PC-9 (cell line): ENCODE measurements at regions not wholly inside any gene's neighbourhood (a gene's known extent, or its start where the extent isn't known, plus 50 kb on each side); places are given as distances from the start of the nearest gene placed in this dataset.

Experiments used
- BruUV-seq: library from RNA; stranded (reverse); fragments of 400-500 nt; replicated peaks from 2 replicates; lab custom pipeline; 2021; lab: Mats Ljungman, UMichigan
- CTCF ChIA-PET: fragments of 300-600 bp; sonication (Branson Sonifier 250); formaldehyde crosslinking; loops from one replicate; lab custom pipeline; 2022; ENCODE audit warnings: antibody characterized with exemption; lab: Charles Lee
- POLR2A ChIA-PET: fragments of 300-600 bp; sonication (Branson Sonifier 250); formaldehyde crosslinking; loops from one replicate; lab custom pipeline; 2022; ENCODE audit warnings: antibody characterized with exemption; ENCODE audit not compliant: unreplicated experiment; lab: Charles Lee
- DNase-seq, 2 experiments: peaks; one replicate each; pipeline versions ENCODE4 v3.0.0 to v3.0.0-alpha.2; 2015 to 2022; ENCODE audit warnings: mixed read lengths in 1 of 2
- H2AFZ ChIP-seq: fragments of 200-600 bp; sonication (generic); 2 replicates; pipeline ENCODE4 v1.8.1; 2017; ENCODE audit warnings: antibody characterized with exemption
- H3F3A ChIP-seq: fragments of 200-600 bp; sonication (generic); 2 replicates; pipeline ENCODE4 v1.8.1; 2017; ENCODE audit warnings: antibody characterized with exemption, mild to moderate bottlenecking, low read depth; ENCODE audit not compliant: insufficient read depth
- H3K27ac ChIP-seq: fragments of 200-600 bp; sonication (generic); 2 replicates; pipeline ENCODE4 v1.6.1; 2016; ENCODE audit warnings: mixed run types
- H3K27me3 ChIP-seq: fragments of 200-600 bp; sonication (generic); 2 replicates; pipeline ENCODE4 v1.6.1; 2016; ENCODE audit warnings: low read depth, mixed run types; ENCODE audit not compliant: insufficient read depth
- H3K36me3 ChIP-seq: fragments of 200-600 bp; sonication (generic); 2 replicates; pipeline ENCODE4 v1.6.1; 2016; ENCODE audit warnings: low read depth, mixed run types
- H3K4me1 ChIP-seq: fragments of 200-600 bp; sonication (generic); replicated peaks from 2 replicates; pipeline ENCODE4 v1.6.1; 2016; ENCODE audit warnings: mixed run types; ENCODE audit not compliant: insufficient read depth
- H3K4me2 ChIP-seq: fragments of 200-600 bp; sonication (generic); 2 replicates; pipeline ENCODE4 v1.6.1; 2017; ENCODE audit warnings: mixed run types
- H3K4me3 ChIP-seq: fragments of 200-600 bp; sonication (generic); 2 replicates; pipeline ENCODE4 v1.6.1; 2016; ENCODE audit warnings: mixed run types
- H3K79me2 ChIP-seq: fragments of 200-600 bp; sonication (generic); 2 replicates; pipeline ENCODE4 v1.6.1; 2017; ENCODE audit warnings: low read depth, mixed run types
- H3K9me2 ChIP-seq: fragments of 200-600 bp; sonication (generic); 2 replicates; pipeline ENCODE4 v1.8.1; 2017; ENCODE audit warnings: mild to moderate bottlenecking; ENCODE audit not compliant: insufficient read depth
- H3K9me3 ChIP-seq: fragments of 200-600 bp; sonication (generic); 2 replicates; pipeline ENCODE4 v1.8.1; 2016; ENCODE audit warnings: low read depth; ENCODE audit not compliant: insufficient read depth
- H4K20me1 ChIP-seq: fragments of 200-600 bp; sonication (generic); 2 replicates; pipeline ENCODE4 v1.8.1; 2017; ENCODE audit not compliant: insufficient read depth
- EZH2 ChIP-seq: fragments of 200-600 bp; sonication (generic); IDR thresholded peaks from 2 replicates; pipeline ENCODE4 v1.8.0; 2017; ENCODE audit warnings: antibody characterized with exemption, low read depth
- intact Hi-C: fragments of 100-400 bp; cut with micrococcal nuclease; formaldehyde crosslinking; loops from one replicate; pipeline ENCODE4 v1.10.0; 2022; ENCODE audit not compliant: unreplicated experiment
- TF ChIP-seq, protein P1 (sequence below): fragments of 200-600 bp; sonication (generic); conservative IDR thresholded peaks from 2 replicates; pipeline ENCODE4 v1.6.1; 2017; ENCODE audit warnings: mixed run types, antibody characterized with exemption, mild to moderate bottlenecking, moderate library complexity

GRCh38 chr13:105464249-105464648 is 1071.2 kb downstream of the EFNB2 start:
- no peaks in the 10 kb centered on the region for H3K4me1 ChIP-seq
- H2AFZ ChIP-seq: 0 out of 2 replicates have a peak overlapping the region, but pooled peaks have one; percentile 40
- no peak overlapping the region for H3K27ac ChIP-seq
- ChIA-PET CTCF (no interaction called here), POLR2A (no interaction called here)
- H4K20me1 ChIP-seq: no peaks in the 10 kb centered on the region
- intact Hi-C loops: no loop called here
- H3F3A ChIP-seq: no peaks in the 10 kb centered on the region
- no peaks in the 10 kb centered on the region for H3K27me3 ChIP-seq
- H3K36me3 ChIP-seq: no peaks in the 10 kb centered on the region
- peak in 1 of 2 experiments; percentile 51 for DNase-seq
- TF ChIP-seq, protein P1, sequence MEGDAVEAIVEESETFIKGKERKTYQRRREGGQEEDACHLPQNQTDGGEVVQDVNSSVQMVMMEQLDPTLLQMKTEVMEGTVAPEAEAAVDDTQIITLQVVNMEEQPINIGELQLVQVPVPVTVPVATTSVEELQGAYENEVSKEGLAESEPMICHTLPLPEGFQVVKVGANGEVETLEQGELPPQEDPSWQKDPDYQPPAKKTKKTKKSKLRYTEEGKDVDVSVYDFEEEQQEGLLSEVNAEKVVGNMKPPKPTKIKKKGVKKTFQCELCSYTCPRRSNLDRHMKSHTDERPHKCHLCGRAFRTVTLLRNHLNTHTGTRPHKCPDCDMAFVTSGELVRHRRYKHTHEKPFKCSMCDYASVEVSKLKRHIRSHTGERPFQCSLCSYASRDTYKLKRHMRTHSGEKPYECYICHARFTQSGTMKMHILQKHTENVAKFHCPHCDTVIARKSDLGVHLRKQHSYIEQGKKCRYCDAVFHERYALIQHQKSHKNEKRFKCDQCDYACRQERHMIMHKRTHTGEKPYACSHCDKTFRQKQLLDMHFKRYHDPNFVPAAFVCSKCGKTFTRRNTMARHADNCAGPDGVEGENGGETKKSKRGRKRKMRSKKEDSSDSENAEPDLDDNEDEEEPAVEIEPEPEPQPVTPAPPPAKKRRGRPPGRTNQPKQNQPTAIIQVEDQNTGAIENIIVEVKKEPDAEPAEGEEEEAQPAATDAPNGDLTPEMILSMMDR: no peak
- no peak for TF ChIP-seq EZH2
- H3K4me3 ChIP-seq: no peak overlapping the region
- no peaks in the 10 kb centered on the region for H3K79me2 ChIP-seq
- H3K9me2 ChIP-seq: no peaks in the 10 kb centered on the region; the same call in none of the 2 replicates
- no TSS peak for BruUV-seq
- no peaks in the 10 kb centered on the region for H3K9me3 ChIP-seq
- no peak overlapping the region for H3K4me2 ChIP-seq

- Histone ChIP-seq H3K4me1 (no peaks in the 10 kb centered on the region), H3K27me3 (no peaks in the 10 kb centered on the region), H2AFZ (no peak overlapping the region), H3K27ac (no peak overlapping the region), H3K36me3 (no peaks in the 10 kb centered on the region), H3K9me3 (no peaks in the 10 kb centered on the region), H3K4me2 (no peak overlapping the region), H3F3A (no peaks in the 10 kb centered on the region), H4K20me1 (no peaks in the 10 kb centered on the region), H3K4me3 (no peak overlapping the region), H3K9me2 (no peaks in the 10 kb centered on the region; the same call in none of the 2 replicates), H3K79me2 (no peaks in the 10 kb centered on the region)
- ChIA-PET POLR2A (no interaction called here), CTCF (no interaction called here)
- intact Hi-C loops: no loop called here
- no peak for DNase-seq
- TF ChIP-seq, protein P1: no peak
- TF ChIP-seq EZH2: no peak
- BruUV-seq: no TSS peak
Measured at GRCh38 chr13:105463011-105463501, 1072.4 kb downstream of the EFNB2 start.

DNA sequence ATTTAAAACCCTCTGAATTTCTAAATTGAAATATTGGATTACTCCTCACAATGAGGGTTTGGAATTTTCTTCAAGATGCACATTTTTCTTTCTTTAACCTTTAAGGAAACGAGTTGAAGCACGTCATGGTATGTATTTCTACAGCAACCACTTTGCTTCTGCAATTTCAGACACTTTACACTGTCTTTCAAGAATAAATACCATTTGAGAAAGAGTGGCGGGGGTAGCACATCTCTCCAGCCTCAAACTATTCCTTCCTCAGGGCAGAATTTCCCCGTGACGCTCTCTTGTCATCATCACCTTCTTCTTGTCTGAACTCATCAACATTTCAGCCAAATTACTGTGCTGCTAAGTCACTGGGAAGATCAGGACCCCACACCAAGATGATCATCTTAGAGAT is 1073.4 kb downstream of the EFNB2 start:
- peak overlapping the region; percentile 46; the same call in 1 of the 2 replicates for H2AFZ ChIP-seq
- H3K4me2 ChIP-seq: no peak overlapping the region
- H3K27ac ChIP-seq: no peak overlapping the region

More for the DNA sequence above, 1073.4 kb downstream of the EFNB2 start:
- TF ChIP-seq EZH2: no peak
- TF ChIP-seq, protein P1: no peak
- Histone ChIP-seq H3K27me3 (no peaks in the 10 kb centered on the region), H3K4me3 (no peak overlapping the region), H3K9me3 (no peaks in the 10 kb centered on the region), H3K4me1 (no peaks in the 10 kb centered on the region), H3K36me3 (no peaks in the 10 kb centered on the region), H3K9me2 (no peaks in the 10 kb centered on the region; the same call in none of the 2 replicates), H4K20me1 (no peaks in the 10 kb centered on the region; the same call in 1 of the 2 replicates), H3K79me2 (no peaks in the 10 kb centered on the region), H3F3A (no peaks in the 10 kb centered on the region)
- intact Hi-C loops: no loop called here
- POLR2A ChIA-PET: no interaction called here
- DNase-seq: no peak
- CTCF ChIA-PET: no interaction called here
- no TSS peak for BruUV-seq
